BE2C (cell line): ENCODE measurements at regions not wholly inside any gene's neighbourhood (a gene's known extent, or its start where the extent isn't known, plus 50 kb on each side); places are given as distances from the start of the nearest gene placed in this dataset.

Experiments used
- DNase-seq: peaks from one replicate; pipeline ENCODE4 v3.0.0-alpha.2; 2020
- H3K27me3 ChIP-seq: fragments of 250-450 bp; sonication (Bioruptor Pico); 2 replicates; pipeline ENCODE4 v1.5.1; 2020; ENCODE audit warnings: mild to moderate bottlenecking
- H3K36me3 ChIP-seq: fragments of 250-450 bp; sonication (Bioruptor Pico); 2 replicates; pipeline ENCODE4 v1.5.1; 2020; ENCODE audit warnings: mild to moderate bottlenecking
- H3K4me1 ChIP-seq: fragments of 250-450 bp; sonication (Bioruptor Pico); 2 replicates; pipeline ENCODE4 v1.5.1; 2020
- H3K4me3 ChIP-seq: 2 replicates; pipeline ENCODE4 v1.5.1; 2011; ENCODE audit warnings: low read depth, low read length
- H3K9me3 ChIP-seq: fragments of 250-450 bp; sonication (Bioruptor Pico); 2 replicates; pipeline ENCODE4 v1.5.1; 2020
- CTCF ChIP-seq: IDR thresholded peaks from 2 replicates; pipeline ENCODE4 v1.5.1; 2012; ENCODE audit warnings: mild to moderate bottlenecking, low read depth, low read length

GRCh38 chr2:150732491-150732890, 245.0 kb upstream of the RND3 start:
- no peaks in the 10 kb centered on the region for H3K36me3 ChIP-seq
- DNase-seq = no peak
- H3K9me3 ChIP-seq = no peaks in the 10 kb centered on the region
- no peak for TF ChIP-seq CTCF
- no peaks in the 10 kb centered on the region for H3K27me3 ChIP-seq
- no peaks in the 10 kb centered on the region for H3K4me1 ChIP-seq
- H3K4me3 ChIP-seq = no peak overlapping the region

DNA sequence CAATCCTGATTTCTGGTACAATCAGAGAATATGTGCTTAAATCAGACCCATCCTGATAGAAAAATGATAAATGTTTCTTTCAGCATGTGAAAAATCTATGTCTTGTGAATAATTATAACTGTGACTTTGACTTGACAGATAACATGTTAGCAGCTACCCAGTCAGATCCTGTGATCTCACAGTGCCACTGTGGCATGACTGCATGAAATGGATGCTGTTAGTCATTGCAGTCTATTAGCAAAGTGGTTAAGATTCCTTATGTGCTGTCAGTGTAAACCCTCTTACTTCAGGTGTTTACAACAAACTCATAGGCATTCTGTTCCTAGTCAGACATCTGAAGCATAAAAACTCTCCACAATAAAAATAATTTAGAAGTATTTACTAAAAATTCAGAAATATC, 244.6 kb upstream of the RND3 start:
- no peaks in the 10 kb centered on the region for H3K9me3 ChIP-seq
- no peaks in the 10 kb centered on the region for H3K27me3 ChIP-seq
- no peak for DNase-seq
- H3K36me3 ChIP-seq = no peaks in the 10 kb centered on the region
- no peaks in the 10 kb centered on the region for H3K4me1 ChIP-seq
- no peak for TF ChIP-seq CTCF
- H3K4me3 ChIP-seq = no peak overlapping the region

DNA sequence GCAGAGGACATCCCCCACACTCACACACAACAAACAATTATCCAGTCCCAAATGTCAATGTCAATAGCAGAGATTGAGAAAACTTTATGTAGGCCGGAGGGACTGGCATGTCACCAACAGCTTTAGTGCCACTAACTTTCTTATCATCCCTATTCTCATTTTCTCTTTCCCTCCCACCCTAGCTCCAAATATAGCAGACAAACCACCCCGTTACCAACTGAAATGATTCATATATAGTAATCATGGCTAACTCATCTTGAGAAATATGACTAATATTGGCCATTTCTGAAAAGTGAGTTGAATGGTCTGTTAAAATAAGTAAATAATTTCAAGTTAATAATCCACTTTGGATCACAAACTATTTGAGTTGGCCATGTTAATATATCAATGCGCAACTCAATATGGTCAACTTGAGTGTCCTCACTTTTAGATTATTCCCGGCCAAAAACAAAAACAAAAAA, 242.1 kb upstream of the RND3 start:
- DNase-seq = no peak
- no peak for TF ChIP-seq CTCF
- H3K27me3 ChIP-seq = no peaks in the 10 kb centered on the region
- no peaks in the 10 kb centered on the region for H3K4me1 ChIP-seq
- H3K36me3 ChIP-seq = no peaks in the 10 kb centered on the region
- H3K4me3 ChIP-seq = no peak overlapping the region
- no peaks in the 10 kb centered on the region for H3K9me3 ChIP-seq

- H3K36me3 ChIP-seq = no peaks in the 10 kb centered on the region
- no peaks in the 10 kb centered on the region for H3K9me3 ChIP-seq
- no peak for TF ChIP-seq CTCF
- H3K4me3 ChIP-seq = no peak overlapping the region
- no peaks in the 10 kb centered on the region for H3K4me1 ChIP-seq
- no peak for DNase-seq
- no peaks in the 10 kb centered on the region for H3K27me3 ChIP-seq
Measured at GRCh38 chr2:150718280-150718679, 230.8 kb upstream of the RND3 start.

GRCh38 chr2:150716186-150716585, 228.7 kb upstream of the RND3 start:
- H3K4me3 ChIP-seq = no peak overlapping the region
- TF ChIP-seq CTCF = no peak
- no peaks in the 10 kb centered on the region for H3K27me3 ChIP-seq
- DNase-seq = no peak
- H3K9me3 ChIP-seq = no peaks in the 10 kb centered on the region
- H3K4me1 ChIP-seq = no peaks in the 10 kb centered on the region
- no peaks in the 10 kb centered on the region for H3K36me3 ChIP-seq

DNA sequence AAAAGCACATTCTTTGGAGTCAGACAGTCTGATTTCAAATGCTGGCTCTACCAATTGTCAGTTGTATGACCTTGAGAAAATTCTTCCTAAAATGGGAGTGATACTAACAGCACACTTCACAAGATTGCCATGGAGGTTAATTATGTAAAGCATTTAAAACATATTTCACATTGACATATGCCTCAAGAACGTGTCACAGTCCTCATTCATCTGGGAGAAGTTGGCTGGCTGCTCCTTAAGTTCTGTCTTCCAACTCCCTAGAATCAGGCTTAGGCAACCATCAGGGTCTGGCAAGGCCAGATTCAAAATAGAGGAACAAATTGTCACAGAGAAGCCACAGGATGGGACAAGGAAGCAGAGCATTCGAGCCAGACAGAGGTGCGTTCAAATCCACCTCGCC, 228.0 kb upstream of the RND3 start:
- no peak for TF ChIP-seq CTCF
- Histone ChIP-seq H3K27me3 (no peaks in the 10 kb centered on the region), H3K9me3 (no peaks in the 10 kb centered on the region), H3K4me1 (no peaks in the 10 kb centered on the region), H3K4me3 (no peak overlapping the region), H3K36me3 (no peaks in the 10 kb centered on the region)
- DNase-seq = no peak
